GM19397 (cell line): ENCODE measurements at regions not wholly inside any gene's neighbourhood (a gene's known extent, or its start where the extent isn't known, plus 50 kb on each side); places are given as distances from the start of the nearest gene placed in this dataset.
"Not testable (repeated sequence)": the region's sequence is repeated elsewhere in the genome, so short reads cannot be mapped to it uniquely, and the experiment has no call there.

Experiments
- ATAC-seq: cut with Tn5 transposase; IDR thresholded peaks from one replicate; pipeline ENCODE4 v1.9.1; 2021; ENCODE audit warnings: mild to moderate bottlenecking, moderate library complexity; ENCODE audit not compliant: unreplicated experiment

- ATAC-seq: no peak
These were observed 1561.7 kb upstream of the SLC39A10 start for GRCh38 chr2:194095359-194095758.

- ATAC-seq: no peak
These were observed 1566.6 kb upstream of the SLC39A10 start for GRCh38 chr2:194090251-194090905.

- ATAC-seq: no peak
These were observed 1569.7 kb upstream of the SLC39A10 start for GRCh38 chr2:194087089-194087958.

- ATAC-seq: no peak
These were observed 1570.9 kb upstream of the SLC39A10 start for GRCh38 chr2:194086129-194086528.

GRCh38 chr2:194079989-194080388, 1577.0 kb upstream of the SLC39A10 start:
- ATAC-seq: no peak

GRCh38 chr2:194077366-194077765, 1579.7 kb upstream of the SLC39A10 start:
- no peak for ATAC-seq

- ATAC-seq: no peak
These were observed 1594.6 kb upstream of the SLC39A10 start for GRCh38 chr2:194062401-194062800.

- no peak for ATAC-seq
These were observed 1596.8 kb upstream of the SLC39A10 start for GRCh38 chr2:194060269-194060668.

GRCh38 chr2:194054313-194054712, 1602.7 kb upstream of the SLC39A10 start:
- ATAC-seq: no peak

GRCh38 chr2:194044321-194044720, 1612.7 kb upstream of the SLC39A10 start:
- ATAC-seq: no peak

- ATAC-seq: not testable (repeated sequence)
These were observed 1635.9 kb upstream of the SLC39A10 start for GRCh38 chr2:194021130-194021529.

GRCh38 chr2:194020155-194020554, 1636.9 kb upstream of the SLC39A10 start:
- no peak for ATAC-seq

GRCh38 chr2:194015751-194016150, 1641.3 kb upstream of the SLC39A10 start:
- ATAC-seq: no peak

- no peak for ATAC-seq
These were observed 1642.4 kb upstream of the SLC39A10 start for GRCh38 chr2:194014639-194015038.

GRCh38 chr2:194004590-194005206, 1652.3 kb upstream of the SLC39A10 start:
- no peak for ATAC-seq

- no peak for ATAC-seq
These were observed 1653.1 kb upstream of the SLC39A10 start for GRCh38 chr2:194003911-194004310.

GRCh38 chr2:194002699-194003368, 1654.2 kb upstream of the SLC39A10 start:
- ATAC-seq: no peak

GRCh38 chr2:193990868-193991267, 1666.2 kb upstream of the SLC39A10 start:
- ATAC-seq: no peak

- no peak for ATAC-seq
These were observed 1667.4 kb upstream of the SLC39A10 start for GRCh38 chr2:193989645-193990044.

- no peak for ATAC-seq
These were observed 1668.2 kb upstream of the SLC39A10 start for GRCh38 chr2:193988784-193989183.

GRCh38 chr2:193985272-193985671, 1671.8 kb upstream of the SLC39A10 start:
- ATAC-seq: no peak
